ENCODE measurements at regions not wholly inside any gene's neighbourhood (a gene's known extent, or its start where the extent isn't known, plus 50 kb on each side); places are given as distances from the start of the nearest gene placed in this dataset.
"Not testable (repeated sequence)": the region's sequence is repeated elsewhere in the genome, so short reads cannot be mapped to it uniquely, and the experiment has no call there.

DNA sequence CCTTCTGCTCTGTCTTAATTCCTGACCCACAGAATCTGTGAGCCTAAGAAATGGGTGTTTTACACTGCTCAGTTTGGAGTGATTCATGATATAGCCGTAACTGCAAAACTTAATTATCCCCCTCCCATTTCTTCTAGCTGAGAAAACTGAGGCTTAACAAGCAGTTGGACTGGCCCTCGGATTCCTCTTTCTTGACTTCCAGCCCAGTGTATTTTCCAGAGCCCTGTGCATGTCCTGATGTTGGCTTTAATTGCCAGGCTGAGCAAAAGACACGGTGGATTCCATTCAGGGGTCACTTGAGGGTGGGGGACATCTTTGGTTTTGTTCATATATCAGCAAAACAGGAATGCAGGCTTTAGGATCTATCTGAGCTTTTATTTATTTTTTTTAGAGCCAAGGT, 489.8 kb downstream of the TYW1 start:
- no peak for DNase-seq

DNA sequence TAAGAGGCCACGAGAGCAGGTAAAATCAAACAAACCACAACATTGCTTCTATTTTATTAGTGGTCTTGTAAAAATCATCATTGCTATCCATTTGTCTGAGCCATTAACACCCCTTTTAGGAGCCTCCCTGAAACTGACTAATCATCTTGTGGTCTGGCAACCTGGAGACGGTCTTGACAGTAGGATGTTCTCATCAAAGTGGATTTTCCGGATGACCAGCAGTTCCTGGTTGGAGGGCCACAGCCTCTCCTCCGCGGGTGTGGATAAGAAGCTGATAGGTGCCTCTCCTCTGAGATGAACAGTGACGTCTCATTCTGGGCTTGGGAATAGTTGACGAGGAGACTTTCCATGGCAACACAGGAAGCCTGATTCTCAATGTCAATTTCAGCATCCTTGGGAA, 490.7 kb downstream of the TYW1 start:
- DNase-seq, result no peak

DNA sequence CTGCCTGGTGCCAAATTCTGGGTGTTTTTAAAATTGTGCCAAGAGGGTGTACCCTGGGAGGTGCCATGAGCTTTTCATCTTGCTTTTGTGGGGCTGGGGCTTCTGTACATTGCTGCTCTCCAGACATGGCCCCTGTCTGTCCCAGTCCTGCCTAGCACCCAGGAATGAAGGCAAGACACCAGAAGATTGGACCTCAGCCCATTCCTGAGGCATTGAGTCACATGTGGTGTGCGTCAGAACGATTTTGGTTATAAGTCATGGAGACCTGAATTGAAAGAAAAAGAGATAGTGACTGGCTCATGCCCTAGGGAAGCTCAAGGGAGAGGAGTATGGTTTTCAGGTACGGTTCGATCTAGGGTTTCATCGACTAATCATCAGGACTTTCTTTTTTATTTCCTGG, 493.2 kb downstream of the TYW1 start:
- no peak for DNase-seq

- no peak for DNase-seq
Measured at GRCh38 chr7:67493366-67493765, 496.7 kb downstream of the TYW1 start.

DNA sequence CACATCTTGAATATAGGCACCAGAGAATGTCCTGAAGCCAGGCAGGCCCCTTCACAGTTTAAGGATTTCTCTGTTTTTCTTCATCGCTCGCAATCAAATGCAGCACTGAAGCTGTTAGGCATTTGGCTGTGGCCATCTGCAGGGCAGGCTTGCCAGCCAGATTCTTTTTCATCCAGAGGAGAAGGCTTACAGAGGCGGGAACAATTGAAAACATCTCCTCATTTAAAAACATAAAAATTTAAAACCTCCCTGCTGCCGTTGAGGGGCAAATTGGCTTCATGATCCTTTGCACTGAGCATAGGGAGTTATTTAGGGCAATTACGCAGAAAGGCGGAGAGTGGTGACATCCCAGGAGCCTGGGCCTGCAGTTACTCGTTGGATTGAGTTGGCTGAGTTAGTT, 500.0 kb downstream of the TYW1 start:
- no peak for DNase-seq

DNA sequence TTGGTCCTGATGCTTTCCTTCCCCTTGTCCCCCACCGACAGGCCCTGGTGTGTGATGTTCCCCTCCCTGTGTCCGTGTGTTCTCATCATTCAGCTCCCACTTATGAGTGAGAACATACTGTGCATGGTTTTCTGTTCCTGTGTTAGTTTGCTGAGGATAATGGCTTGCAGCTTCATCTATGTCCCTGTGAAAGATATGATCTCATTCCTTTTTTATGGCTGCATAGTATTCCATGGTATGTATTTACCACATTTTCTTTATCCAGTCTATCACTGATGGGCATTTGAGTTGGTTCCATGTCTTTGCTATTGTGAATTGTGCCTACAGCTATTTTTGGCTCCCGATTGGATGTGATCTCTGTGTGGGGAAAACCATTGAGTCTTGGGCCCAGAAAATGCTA, 501.3 kb downstream of the TYW1 start:
- DNase-seq, result not testable (repeated sequence)

GRCh38 chr7:67502929-67503328, 506.3 kb downstream of the TYW1 start:
- DNase-seq, result no peak

GRCh38 chr7:67505449-67505848, 508.8 kb downstream of the TYW1 start:
- no peak for DNase-seq

GRCh38 chr7:67512481-67512880, 515.8 kb downstream of the TYW1 start:
- no peak for DNase-seq

GRCh38 chr7:67518580-67518979, 521.9 kb downstream of the TYW1 start:
- DNase-seq, result no peak

DNA sequence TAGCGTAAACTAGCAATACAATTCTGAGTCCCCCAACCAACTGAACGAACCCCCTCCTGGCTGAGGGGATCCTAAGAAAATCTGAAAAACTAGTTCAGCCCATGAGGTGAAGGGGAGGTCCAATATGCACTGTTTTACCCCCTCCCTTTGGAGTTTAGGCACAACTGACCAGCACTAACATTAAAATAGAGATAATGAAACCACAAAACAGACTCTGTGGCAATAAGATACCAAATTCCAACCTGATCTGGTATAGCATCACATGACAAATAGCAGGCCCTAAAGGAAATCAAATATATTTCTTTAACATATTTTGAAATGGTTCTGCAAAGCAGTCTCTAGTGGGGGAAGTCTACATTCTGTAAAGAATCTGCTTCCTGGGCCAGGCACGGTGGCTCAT, 522.5 kb downstream of the TYW1 start:
- DNase-seq, result no peak

GRCh38 chr7:67522504-67522903, 525.9 kb downstream of the TYW1 start:
- DNase-seq, result no peak

DNA sequence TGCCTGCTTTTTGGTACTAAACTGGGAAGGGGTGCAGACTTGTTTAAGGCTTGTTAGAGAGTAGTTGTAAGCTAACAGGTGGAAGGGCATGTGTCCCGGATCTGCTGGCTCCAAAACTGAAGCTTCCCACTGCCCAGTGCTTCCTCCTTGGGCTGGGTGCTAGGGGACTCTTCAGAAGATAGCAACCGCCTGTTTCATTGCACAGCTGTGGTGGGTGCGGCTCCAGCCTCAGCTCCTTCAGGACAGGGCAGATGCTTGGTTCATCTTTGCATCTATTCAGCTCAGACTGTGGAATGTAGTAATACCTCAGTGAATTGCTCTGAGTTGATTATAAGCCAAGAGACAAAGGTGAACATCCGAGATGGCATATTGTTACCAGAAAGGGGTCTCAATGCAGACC, 527.1 kb downstream of the TYW1 start:
- DNase-seq, result no peak

- DNase-seq, result no peak
Measured at GRCh38 chr7:67525588-67525987, 529.0 kb downstream of the TYW1 start.

GRCh38 chr7:67535241-67535989, 538.8 kb downstream of the TYW1 start:
- DNase-seq, result no peak

- DNase-seq, result no peak
Measured at GRCh38 chr7:67542916-67543315, 546.3 kb downstream of the TYW1 start.

DNA sequence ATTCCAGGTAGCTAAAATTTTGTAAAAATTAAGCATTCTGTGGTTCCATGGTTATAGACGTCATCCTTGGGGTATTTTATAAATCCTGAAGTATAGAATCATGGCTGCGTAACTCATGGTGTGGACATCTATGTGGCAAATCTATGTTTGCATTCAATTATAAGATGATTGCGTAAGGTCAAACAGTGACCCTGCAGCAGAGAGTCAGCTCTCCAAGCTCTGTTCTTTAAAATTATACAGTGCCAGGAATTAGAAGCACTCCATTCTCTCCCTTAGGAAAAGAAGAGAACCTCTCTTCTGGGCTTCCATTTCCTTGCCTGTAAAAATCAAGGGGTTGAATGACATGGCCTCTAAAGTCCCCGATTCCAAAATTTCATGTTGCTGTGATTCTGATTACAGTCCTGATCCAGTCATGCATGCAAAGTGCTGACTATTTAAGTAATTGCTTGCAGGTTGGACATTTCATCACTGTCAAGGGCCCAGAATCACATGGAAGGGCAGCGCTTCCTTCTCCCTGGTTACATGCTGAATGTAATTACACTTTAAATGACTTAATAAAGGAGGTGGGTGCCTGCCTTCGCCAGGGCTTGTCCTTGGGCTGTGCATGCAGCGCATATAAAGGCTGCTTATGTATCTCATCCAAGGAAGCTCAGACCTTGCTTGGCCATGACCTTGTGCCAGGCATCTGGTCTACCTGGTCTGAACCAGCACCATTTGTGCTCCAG, 550.7 kb downstream of the TYW1 start:
- no peak for DNase-seq

- no peak for DNase-seq
Measured at GRCh38 chr7:67549126-67549525, 552.5 kb downstream of the TYW1 start.

- DNase-seq, result no peak
Measured at GRCh38 chr7:67550801-67551436, 554.3 kb downstream of the TYW1 start.

DNA sequence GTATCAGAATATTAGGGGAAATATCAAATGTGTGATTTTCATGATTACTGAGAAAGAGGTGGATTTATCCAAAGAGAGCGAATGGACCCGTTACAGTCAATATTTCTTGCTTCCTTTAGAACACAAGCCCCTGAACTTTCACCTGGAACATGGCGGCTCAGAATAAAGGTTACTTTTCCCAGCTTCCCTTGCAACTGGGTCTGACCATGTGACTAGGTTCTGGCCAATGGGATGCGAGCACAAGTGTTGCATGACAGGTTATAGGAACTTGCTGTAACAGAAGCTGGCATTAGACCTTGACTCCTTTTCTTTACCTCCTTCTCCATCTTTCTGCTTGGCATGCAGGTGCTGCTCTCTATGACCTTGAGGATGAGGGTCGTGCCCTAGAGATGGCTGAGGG, 556.1 kb downstream of the TYW1 start:
- no peak for DNase-seq

DNA sequence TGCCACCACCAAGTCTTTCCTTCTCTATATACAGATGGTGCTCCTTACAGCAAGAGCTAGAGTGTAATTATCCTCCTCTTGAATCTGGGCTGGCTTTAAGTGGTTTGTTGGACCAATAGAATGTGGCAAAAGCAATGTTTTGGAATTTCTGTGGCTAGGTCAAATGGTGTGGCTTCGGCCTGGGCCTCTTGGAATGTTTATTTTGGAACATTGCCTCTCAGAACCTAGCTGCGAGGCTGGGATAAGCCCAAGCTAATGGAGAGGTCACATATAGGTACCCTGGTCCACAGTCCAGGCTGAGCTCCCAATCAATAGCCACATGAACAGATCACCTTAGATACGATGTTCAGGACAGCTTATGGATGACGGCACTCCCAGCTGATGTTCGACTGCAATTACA, 556.7 kb downstream of the TYW1 start:
- DNase-seq, result no peak

DNA sequence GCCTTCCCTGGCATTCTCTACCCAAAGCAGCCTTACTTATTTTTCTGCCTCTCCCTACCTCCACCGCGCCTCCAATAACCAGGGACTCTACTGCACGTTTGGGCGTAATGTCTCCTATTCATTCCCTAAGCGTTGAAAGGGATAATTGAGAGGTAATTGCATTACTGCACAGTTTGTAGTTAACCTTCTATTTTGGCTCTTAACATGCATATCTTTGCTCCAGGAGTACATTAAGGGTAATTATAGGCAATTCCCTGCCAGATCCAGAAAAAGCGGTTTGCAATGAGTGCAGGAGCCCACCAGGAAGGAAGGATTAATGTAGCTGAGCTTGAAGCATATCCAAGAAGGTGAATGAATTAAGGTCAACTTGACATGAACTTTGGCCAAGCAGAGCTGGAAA, 558.4 kb downstream of the TYW1 start:
- DNase-seq, result no peak

DNA sequence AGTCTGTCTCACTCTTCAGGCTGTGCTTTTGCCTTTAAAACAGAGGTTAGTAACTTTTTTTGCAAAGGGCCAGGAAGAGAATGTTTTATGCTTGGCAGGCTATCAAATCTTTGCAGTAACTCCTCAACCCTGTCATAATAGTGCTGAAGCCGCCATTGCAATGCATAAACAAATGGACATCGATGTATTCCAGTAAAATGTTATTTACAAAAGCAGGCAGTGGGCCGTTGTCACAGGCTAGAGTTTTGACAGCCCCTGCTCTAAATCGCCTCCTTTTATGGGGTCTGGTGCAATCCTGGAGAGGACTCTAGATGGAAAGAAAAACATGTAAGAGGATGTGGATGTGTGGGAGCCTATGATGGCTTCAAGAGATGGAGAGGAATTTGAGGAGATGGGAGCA, 568.3 kb downstream of the TYW1 start:
- no peak for DNase-seq

GRCh38 chr7:67566101-67566500, 569.5 kb downstream of the TYW1 start:
- no peak for DNase-seq

All from GOT3 (cell line).